Stimulated activated CD4-positive, alpha-beta T cell treated with anti-CD3 and anti-CD28 coated beads, Interleukin-1b, Interleukin-23, amount 100 ng/mL, for 4 hours (primary cell): ENCODE measurements at regions not wholly inside any gene's neighbourhood (a gene's known extent, or its start where the extent isn't known, plus 50 kb on each side); places are given as distances from the start of the nearest gene placed in this dataset.

Experiments used
- DNase-seq, 2 donors: peaks; one replicate each; pipeline ENCODE4 v3.0.0-alpha.2; 2020; ENCODE audit warnings: low read depth in 2 of 2

- DNase-seq = no peak
These were observed 156.1 kb downstream of the ERMARD start for GRCh38 chr6:169907419-169908115.

GRCh38 chr6:169906688-169907418 is 155.4 kb downstream of the ERMARD start:
- no peak for DNase-seq

- DNase-seq = no peak
These were observed 154.7 kb downstream of the ERMARD start for GRCh38 chr6:169906004-169906687.

GRCh38 chr6:169905041-169905807 is 153.8 kb downstream of the ERMARD start:
- DNase-seq = no peak

- no peak for DNase-seq
These were observed 152.9 kb downstream of the ERMARD start for GRCh38 chr6:169904051-169904922.

- DNase-seq = no peak
These were observed 151.7 kb downstream of the ERMARD start for GRCh38 chr6:169903122-169903521.

GRCh38 chr6:169902604-169903003 is 151.2 kb downstream of the ERMARD start:
- DNase-seq = no peak

- DNase-seq = no peak
These were observed 150.6 kb downstream of the ERMARD start for GRCh38 chr6:169902070-169902469.

- no peak for DNase-seq
These were observed 148.2 kb downstream of the ERMARD start for GRCh38 chr6:169899481-169900145.

- no peak for DNase-seq
These were observed 147.5 kb downstream of the ERMARD start for GRCh38 chr6:169898788-169899480.

GRCh38 chr6:169897601-169898358 is 146.4 kb downstream of the ERMARD start:
- no peak for DNase-seq

GRCh38 chr6:169896826-169897456 is 145.5 kb downstream of the ERMARD start:
- DNase-seq = no peak

GRCh38 chr6:169895926-169896761 is 144.7 kb downstream of the ERMARD start:
- DNase-seq = no peak

GRCh38 chr6:169895000-169895759 is 143.8 kb downstream of the ERMARD start:
- DNase-seq = no peak

GRCh38 chr6:169894377-169894960 is 143.0 kb downstream of the ERMARD start:
- no peak for DNase-seq

- DNase-seq = no peak
These were observed 142.2 kb downstream of the ERMARD start for GRCh38 chr6:169893624-169894023.

GRCh38 chr6:169891846-169892245 is 140.4 kb downstream of the ERMARD start:
- DNase-seq = no peak
